Umbilical cord (tissue), 1 donor: ENCODE measurements at regions not wholly inside any gene's neighbourhood (a gene's known extent, or its start where the extent isn't known, plus 50 kb on each side); places are given as distances from the start of the nearest gene placed in this dataset.
"Not testable (repeated sequence)": the region's sequence is repeated elsewhere in the genome, so short reads cannot be mapped to it uniquely, and the experiment has no call there.

Experiments used
- DNase-seq: peaks from one replicate; pipeline ENCODE4 v3.0.0-alpha.2; 2015; ENCODE audit warnings: low spot score

DNA sequence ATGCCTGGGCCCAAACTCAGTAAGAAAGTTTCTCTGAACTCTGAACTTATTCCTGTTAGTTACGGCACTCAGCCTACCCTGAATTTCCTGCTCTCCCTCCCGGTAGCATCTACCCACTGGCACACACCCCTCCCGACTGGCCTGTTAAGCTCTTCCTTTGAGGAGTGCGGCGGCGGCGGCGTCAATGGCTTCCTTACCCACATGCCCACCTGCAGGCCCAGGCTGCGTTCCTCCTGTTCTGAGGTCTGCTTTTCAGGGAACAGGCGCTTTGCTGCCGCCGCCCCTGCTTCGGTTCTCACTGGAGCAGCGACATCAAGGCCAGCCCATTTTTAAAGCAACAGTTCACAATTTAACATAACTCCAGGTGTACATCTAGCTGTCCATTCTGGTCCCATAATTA is 432.4 kb downstream of the DCDC2C start:
- no peak for DNase-seq

GRCh38 chr2:4139316-4139715 is 435.9 kb downstream of the DCDC2C start:
- no peak for DNase-seq

GRCh38 chr2:4139731-4140130 is 436.4 kb downstream of the DCDC2C start:
- no peak for DNase-seq

GRCh38 chr2:4140281-4140970 is 437.1 kb downstream of the DCDC2C start:
- no peak for DNase-seq

- DNase-seq: no peak
Observed at GRCh38 chr2:4144731-4145130, 441.4 kb downstream of the DCDC2C start.

DNA sequence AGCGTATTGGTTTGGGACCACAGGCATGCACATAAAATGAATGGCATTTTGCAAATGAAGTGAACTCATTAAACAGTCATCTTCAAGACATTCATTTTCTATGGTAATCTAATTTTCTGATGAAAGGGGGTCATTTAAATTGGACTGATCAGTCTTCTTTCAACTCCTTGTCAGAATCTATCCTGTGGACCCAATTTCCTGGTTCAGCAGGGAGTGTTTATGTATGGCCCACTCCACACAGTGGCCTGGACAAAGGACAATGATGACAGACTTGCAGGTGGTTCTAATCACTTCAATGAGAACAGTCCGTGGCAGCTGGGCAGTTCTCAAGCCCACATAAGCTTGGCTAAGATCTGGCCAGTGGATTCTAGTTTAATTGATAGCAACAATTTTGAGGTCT is 448.1 kb downstream of the DCDC2C start:
- DNase-seq: no peak

- DNase-seq: no peak
Observed at GRCh38 chr2:4152051-4152450, 448.7 kb downstream of the DCDC2C start.

GRCh38 chr2:4168834-4169233 is 465.5 kb downstream of the DCDC2C start:
- DNase-seq: no peak

DNA sequence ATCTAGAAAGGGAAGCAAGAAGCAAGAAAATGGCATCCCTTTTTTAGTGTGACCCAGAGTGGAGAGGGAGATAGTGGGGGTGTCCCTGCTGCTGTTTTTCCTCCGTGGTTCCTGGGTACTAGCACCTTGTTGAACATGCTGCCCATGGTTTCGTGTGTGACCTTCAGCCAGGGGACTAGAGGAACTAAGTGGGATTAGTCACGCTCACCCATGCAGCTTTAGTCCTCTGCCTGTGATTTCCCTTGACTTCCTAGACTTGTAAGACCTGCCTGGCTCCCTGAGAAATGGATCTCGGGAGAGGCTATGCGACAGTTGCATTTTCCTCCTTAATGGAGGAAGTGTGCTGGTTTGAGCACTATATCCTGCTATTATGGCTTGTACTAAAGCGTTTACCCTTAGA is 471.4 kb downstream of the DCDC2C start:
- DNase-seq: no peak

GRCh38 chr2:4175343-4175742 is 472.0 kb downstream of the DCDC2C start:
- DNase-seq: no peak

GRCh38 chr2:4180631-4181030 is 477.3 kb downstream of the DCDC2C start:
- DNase-seq: no peak

DNA sequence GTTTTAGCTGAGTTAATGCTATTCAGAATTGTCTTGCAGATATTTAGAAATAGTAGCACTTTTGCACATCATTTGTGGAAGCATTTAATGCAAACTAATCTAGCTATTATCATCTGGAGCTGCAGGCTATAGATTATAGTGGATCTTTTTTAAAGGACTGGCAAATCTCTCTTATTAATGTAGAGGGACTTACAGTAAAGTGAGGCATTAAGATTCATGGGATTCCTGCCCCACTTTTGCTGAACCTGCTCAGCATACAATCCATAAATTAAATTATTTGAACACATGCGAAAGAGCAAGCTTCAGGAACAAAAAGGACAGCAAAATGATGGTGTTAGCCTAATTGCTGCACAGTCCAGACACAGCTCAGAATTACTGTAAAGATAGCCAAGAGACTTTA is 477.7 kb downstream of the DCDC2C start:
- no peak for DNase-seq

DNA sequence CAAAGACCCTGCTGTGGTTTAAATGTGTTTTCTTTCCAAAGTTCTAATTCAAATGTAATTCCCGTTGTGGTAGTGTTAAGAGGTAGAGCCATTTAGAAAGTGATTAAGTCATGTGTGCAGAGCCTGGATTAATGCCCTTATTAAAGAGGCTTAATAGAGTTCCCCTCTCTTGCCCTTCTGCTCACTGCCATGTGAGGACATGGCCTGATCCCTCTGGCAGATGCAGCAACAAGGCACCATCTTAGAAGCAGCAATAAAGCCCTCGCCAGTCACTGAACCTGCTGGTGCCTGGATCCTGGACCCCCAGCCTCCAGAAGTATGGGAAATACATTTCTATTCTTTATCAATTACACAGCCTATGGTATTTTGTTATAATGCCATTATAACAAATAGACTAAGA is 485.2 kb downstream of the DCDC2C start:
- DNase-seq: no peak

GRCh38 chr2:4190548-4190947 is 487.2 kb downstream of the DCDC2C start:
- peak; percentile 6 for DNase-seq

GRCh38 chr2:4192119-4192518 is 488.7 kb downstream of the DCDC2C start:
- no peak for DNase-seq

GRCh38 chr2:4214444-4215205 is 511.2 kb downstream of the DCDC2C start:
- DNase-seq: no peak

DNA sequence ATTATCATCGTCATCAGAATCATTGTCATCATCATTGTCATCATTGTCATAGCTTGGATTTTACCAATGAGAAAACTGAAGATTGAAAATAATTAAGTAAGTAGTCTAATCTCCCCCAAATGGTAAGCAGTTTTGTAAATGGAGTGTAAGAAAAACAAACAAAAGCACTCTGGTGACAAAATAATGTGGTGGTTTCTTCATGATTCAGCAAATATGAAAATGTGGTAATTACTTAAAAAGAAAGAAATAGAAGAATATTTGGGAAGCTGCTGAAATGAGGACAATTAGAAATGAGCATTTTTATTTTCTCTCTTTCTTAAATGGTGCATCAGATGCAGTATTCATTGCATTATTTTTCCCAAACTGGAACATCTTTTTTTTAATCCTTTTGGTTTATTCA is 514.4 kb downstream of the DCDC2C start:
- no peak for DNase-seq

- no peak for DNase-seq
Observed at GRCh38 chr2:4219101-4219500, 515.7 kb downstream of the DCDC2C start.

DNA sequence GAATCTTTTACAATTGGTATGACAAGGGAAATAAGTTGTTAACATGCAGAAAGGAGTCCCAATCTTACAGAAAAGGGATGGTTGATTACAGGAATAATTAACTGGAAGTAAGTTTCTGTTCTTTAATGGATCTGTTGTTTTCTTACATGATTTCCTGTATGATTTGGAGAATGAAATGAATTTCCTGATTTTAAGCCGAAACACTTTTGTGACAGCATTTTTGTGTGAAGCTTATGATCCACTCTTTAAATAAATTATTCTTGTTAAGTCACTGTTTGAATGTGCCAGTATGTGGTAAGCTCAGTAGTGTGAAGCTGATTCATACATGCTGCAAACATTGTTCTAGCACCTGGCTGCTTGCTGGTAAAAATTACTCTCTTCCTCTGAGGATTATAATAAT is 516.2 kb downstream of the DCDC2C start:
- no peak for DNase-seq

- no peak for DNase-seq
Observed at GRCh38 chr2:4221434-4221833, 518.1 kb downstream of the DCDC2C start.

- no peak for DNase-seq
Observed at GRCh38 chr2:4221845-4222244, 518.5 kb downstream of the DCDC2C start.

GRCh38 chr2:4244422-4244821 is 541.0 kb downstream of the DCDC2C start:
- not testable (repeated sequence) for DNase-seq

- DNase-seq: no peak
Observed at GRCh38 chr2:4246364-4247131, 543.2 kb downstream of the DCDC2C start.
